Fibroblast of lung (primary cell): ENCODE measurements at regions not wholly inside any gene's neighbourhood (a gene's known extent, or its start where the extent isn't known, plus 50 kb on each side); places are given as distances from the start of the nearest gene placed in this dataset.

Experiments used
- DNase-seq, 2 donors: peaks; one replicate each; pipeline versions ENCODE4 v3.0.0 to v3.0.0-alpha.2; 2010; ENCODE audit warnings: low read depth in 2 of 2
- H2AFZ ChIP-seq: 2 replicates; pipeline ENCODE4 v1.5.1; 2012; ENCODE audit warnings: low read length, control low read depth, inconsistent platforms
- H3K27ac ChIP-seq: 2 replicates; pipeline ENCODE4 v1.5.1; 2011; ENCODE audit warnings: low read length, control low read depth; ENCODE audit not compliant: insufficient read depth
- H3K27me3 ChIP-seq: 2 replicates; pipeline ENCODE4 v1.5.1; 2011; ENCODE audit warnings: mild to moderate bottlenecking, low read length; ENCODE audit not compliant: control insufficient read depth, insufficient read depth
- H3K36me3 ChIP-seq: 2 replicates; pipeline ENCODE4 v1.5.1; 2011; ENCODE audit warnings: low read length; ENCODE audit not compliant: control insufficient read depth, insufficient read depth
- H3K4me1 ChIP-seq: 2 replicates; pipeline ENCODE4 v1.5.1; 2011; ENCODE audit warnings: low read length; ENCODE audit not compliant: control insufficient read depth, insufficient read depth; ENCODE audit errors: extremely low read depth
- H3K4me2 ChIP-seq: 2 replicates; pipeline ENCODE4 v1.5.1; 2011; ENCODE audit warnings: low read length, control low read depth; ENCODE audit not compliant: insufficient read depth; ENCODE audit errors: extremely low read depth
- H3K4me3 ChIP-seq, 4 experiments: fragments of 200-600 bp in 1 of 4; sonication (generic) in 1 of 4; replicated peaks in 1 of 4; 2 replicates each; pipeline ENCODE4 v1.5.1; 2011 to 2016; ENCODE audit warnings: low read length in 4 of 4, low read depth in 3 of 4, mild to moderate bottlenecking in 3 of 4, control low read depth in 2 of 4, inconsistent platforms in 1 of 4, mixed read lengths in 1 of 4; ENCODE audit not compliant: insufficient read depth in 1 of 4; ENCODE audit errors: control extremely low read depth in 1 of 4
- H3K79me2 ChIP-seq: 2 replicates; pipeline ENCODE4 v1.5.1; 2012; ENCODE audit warnings: mild to moderate bottlenecking, low read length, inconsistent platforms; ENCODE audit not compliant: control insufficient read depth, insufficient read depth
- H3K9ac ChIP-seq: 2 replicates; pipeline ENCODE4 v1.5.1; 2011; ENCODE audit warnings: mild to moderate bottlenecking, low read length, control low read depth; ENCODE audit not compliant: insufficient read depth
- H3K9me3 ChIP-seq: 2 replicates; pipeline ENCODE4 v1.5.1; 2012; ENCODE audit warnings: low read depth, low read length; ENCODE audit not compliant: control insufficient read depth, insufficient read depth
- H4K20me1 ChIP-seq: 2 replicates; pipeline ENCODE4 v1.5.1; 2011; ENCODE audit warnings: low read length; ENCODE audit not compliant: control insufficient read depth, insufficient read depth; ENCODE audit errors: extremely low read depth
- CTCF ChIP-seq, 2 donors: IDR thresholded peaks in 1 of 2; conservative IDR thresholded peaks in 1 of 2; 1 replicate in 1 of 2; 2 replicates in 1 of 2; pipeline ENCODE4 v1.5.1; 2011 to 2012; ENCODE audit warnings: low read length in 2 of 2, control low read depth in 1 of 2, inconsistent platforms in 1 of 2, low read depth in 1 of 2, mild to moderate bottlenecking in 1 of 2
- EZH2 ChIP-seq: IDR thresholded peaks from 2 replicates; pipeline ENCODE4 v1.5.1; 2012; ENCODE audit warnings: low read length, control low read depth, mild to moderate bottlenecking; ENCODE audit errors: missing control alignments

- no peak overlapping the region for H3K4me3 ChIP-seq
- TF ChIP-seq EZH2 (no peak), CTCF (conservative IDR thresholded peaks at IDR 0.05 in 1 of 2, IDR thresholded peaks at IDR 0.05 in 1 of 2; ENCODE audit: low read depth in 1 of 2, low read length in 2 of 2) (no peak)
Measured at GRCh38 chr1:17946434-17946833, 161.2 kb upstream of the IGSF21 start.

GRCh38 chr1:17948594-17948993, 159.0 kb upstream of the IGSF21 start:
- Histone ChIP-seq H3K4me3 (no peak overlapping the region), H3K27me3 (no peaks in the 10 kb centered on the region)

More at GRCh38 chr1:17946434-17946833, 161.2 kb upstream of the IGSF21 start:
- DNase-seq, result no peak
- H4K20me1 ChIP-seq, result no peaks in the 10 kb centered on the region
- H3K4me2 ChIP-seq, result no peak overlapping the region
- H3K9me3 ChIP-seq, result no peaks in the 10 kb centered on the region
- no peaks in the 10 kb centered on the region for H3K36me3 ChIP-seq
- no peak overlapping the region for H2AFZ ChIP-seq
- H3K79me2 ChIP-seq, result no peaks in the 10 kb centered on the region
- H3K9ac ChIP-seq, result no peak overlapping the region
- no peaks in the 10 kb centered on the region for H3K4me1 ChIP-seq
- H3K27ac ChIP-seq, result no peak overlapping the region
- H3K27me3 ChIP-seq, result no peaks in the 10 kb centered on the region

GRCh38 chr1:17949511-17949910, 158.1 kb upstream of the IGSF21 start:
- Histone ChIP-seq H3K9me3 (no peaks in the 10 kb centered on the region), H2AFZ (no peak overlapping the region), H3K36me3 (no peaks in the 10 kb centered on the region), H3K4me1 (no peaks in the 10 kb centered on the region), H3K79me2 (no peaks in the 10 kb centered on the region), H4K20me1 (no peaks in the 10 kb centered on the region), H3K27ac (no peak overlapping the region), H3K4me3 (no peak overlapping the region), H3K27me3 (no peaks in the 10 kb centered on the region), H3K4me2 (no peak overlapping the region), H3K9ac (no peak overlapping the region)
- no peak for DNase-seq
- TF ChIP-seq CTCF (conservative IDR thresholded peaks at IDR 0.05 in 1 of 2, IDR thresholded peaks at IDR 0.05 in 1 of 2; ENCODE audit: low read depth in 1 of 2, low read length in 2 of 2) (no peak), EZH2 (no peak)

More at GRCh38 chr1:17948594-17948993, 159.0 kb upstream of the IGSF21 start:
- H3K4me1 ChIP-seq, result no peaks in the 10 kb centered on the region
- no peak overlapping the region for H3K4me2 ChIP-seq
- H4K20me1 ChIP-seq, result no peaks in the 10 kb centered on the region
- H2AFZ ChIP-seq, result no peak overlapping the region
- no peak overlapping the region for H3K27ac ChIP-seq
- no peak overlapping the region for H3K9ac ChIP-seq
- DNase-seq, result no peak
- no peak for TF ChIP-seq CTCF (conservative IDR thresholded peaks at IDR 0.05 in 1 of 2, IDR thresholded peaks at IDR 0.05 in 1 of 2; ENCODE audit: low read depth in 1 of 2, low read length in 2 of 2)
- no peak for TF ChIP-seq EZH2
- H3K79me2 ChIP-seq, result no peaks in the 10 kb centered on the region
- H3K9me3 ChIP-seq, result no peaks in the 10 kb centered on the region
- H3K36me3 ChIP-seq, result no peaks in the 10 kb centered on the region
